ENCODE measurements at regions not wholly inside any gene's neighbourhood (a gene's known extent, or its start where the extent isn't known, plus 50 kb on each side); places are given as distances from the start of the nearest gene placed in this dataset.

GRCh38 chr13:104411141-104411765 is 1345.0 kb upstream of the SLC10A2 start (continued):
- TF ChIP-seq ZBTB33 (IDR thresholded peaks at IDR 0.05; ENCODE audit: extremely low read depth, insufficient replicate concordance, low read length) (no peak), CEBPB (IDR thresholded peaks at IDR 0.05; ENCODE audit: low read depth) (no peak), EZH2 (IDR thresholded peaks at IDR 0.05) (no peak)

- TF ChIP-seq EZH2phosphoT487 (IDR thresholded peaks at IDR 0.05; ENCODE audit: borderline replicate concordance) (no peak), EGR1 (IDR thresholded peaks at IDR 0.05; ENCODE audit: low read depth) (no peak), MAX (IDR thresholded peaks at IDR 0.05) (no peak), CBX3 (IDR thresholded peaks at IDR 0.05; ENCODE audit: low read depth) (no peak), CEBPB (IDR thresholded peaks at IDR 0.05; ENCODE audit: low read depth) (no peak), REST (IDR thresholded peaks at IDR 0.05; ENCODE audit: low read depth) (no peak), ATF3 (IDR thresholded peaks at IDR 0.05) (no peak), ZFX (IDR thresholded peaks at IDR 0.05) (no peak), RAD21 (IDR thresholded peaks at IDR 0.05; ENCODE audit: low read depth) (no peak), CTCF (IDR thresholded peaks at IDR 0.05 in 2 of 3, conservative IDR thresholded peaks at IDR 0.05 in 1 of 3; ENCODE audit: borderline replicate concordance in 1 of 3, insufficient read depth in 1 of 3, low read depth in 2 of 3, low read length in 2 of 3) (no peak), SIN3A (IDR thresholded peaks at IDR 0.05; ENCODE audit: low read depth) (no peak), TCF7L2 (IDR thresholded peaks at IDR 0.05; ENCODE audit: borderline replicate concordance, extremely low read depth, insufficient read depth, insufficient read length) (no peak), JUND (IDR thresholded peaks at IDR 0.05) (no peak), FOSL1 (IDR thresholded peaks at IDR 0.05; ENCODE audit: low read depth) (no peak), YY1 (IDR thresholded peaks at IDR 0.05; ENCODE audit: extremely low read depth, insufficient replicate concordance, low read depth, low read length) (no peak)
- intact Hi-C loops (cut with micrococcal nuclease) = no loop called here
- no peaks in the 10 kb centered on the region for H3K79me2 ChIP-seq (ENCODE audit: insufficient read depth, low read length)
- no TSS peak for BruUV-seq (replicated peaks)
- H3K9me3 ChIP-seq (ENCODE audit: control insufficient read depth in 1 of 2, insufficient read depth in 1 of 2, low read depth in 1 of 2, low read length in 2 of 2) = no peaks in the 10 kb centered on the region
- H3K9ac ChIP-seq (ENCODE audit: low read length) = no peak overlapping the region
- ChIA-PET POLR2A (no interaction called here), CTCF (no interaction called here), RAD21 (ENCODE audit: low non-redundant PET in 1 of 2, low total read pairs in 2 of 2, uncharacterized antibody in 2 of 2, unreplicated experiment in 2 of 2) (no interaction called here)
- no peaks in the 10 kb centered on the region for H3K27me3 ChIP-seq (ENCODE audit: insufficient read depth, low read length)
- no peak for DNase-seq (ENCODE audit: low read depth, low spot score)
- no peak for ATAC-seq
- H3K36me3 ChIP-seq (ENCODE audit: control insufficient read depth in 1 of 2, insufficient read depth in 2 of 2, low read length in 2 of 2) = no peaks in the 10 kb centered on the region
- H3K27ac ChIP-seq (ENCODE audit: low read depth, low read length) = no peak overlapping the region
- no peak overlapping the region for H3K4me2 ChIP-seq (ENCODE audit: low read length)
- no peaks in the 10 kb centered on the region; a peak in 1 of 4 replicates for H3K4me1 ChIP-seq (ENCODE audit: control insufficient read depth in 1 of 2, insufficient read depth in 2 of 2, low read length in 2 of 2)
- H2AFZ ChIP-seq (ENCODE audit: low read depth, low read length, poor library complexity, severe bottlenecking) = no peak overlapping the region
- H3K4me3 ChIP-seq (replicated peaks in 1 of 2; ENCODE audit: low read depth in 1 of 2, low read length in 2 of 2) = no peak overlapping the region
- H3K9me2 ChIP-seq (ENCODE audit: insufficient read depth) = no peaks in the 10 kb centered on the region
- no peaks in the 10 kb centered on the region for H4K20me1 ChIP-seq (ENCODE audit: insufficient read depth)
Observed at GRCh38 chr13:104408733-104409132, 1342.5 kb upstream of the SLC10A2 start.

Data from HCT116 (cell line).